Glutamatergic neuron (in vitro differentiated cells): ENCODE measurements at regions not wholly inside any gene's neighbourhood (a gene's known extent, or its start where the extent isn't known, plus 50 kb on each side); places are given as distances from the start of the nearest gene placed in this dataset.

ENCODE experiments used
- DNase-seq: peaks from one replicate; pipeline ENCODE4 v3.0.0; 2022
- H3K27ac Mint-ChIP-seq: one replicate; pipeline ENCODE4 v1.8.0; 2020; ENCODE audit warnings: mild to moderate bottlenecking, mixed read lengths, inconsistent platforms; ENCODE audit not compliant: unreplicated experiment
- H3K27me3 Mint-ChIP-seq: one replicate; pipeline ENCODE4 v1.8.0; 2020; ENCODE audit warnings: mild to moderate bottlenecking, moderate library complexity, mixed read lengths, inconsistent platforms; ENCODE audit not compliant: unreplicated experiment
- H3K36me3 Mint-ChIP-seq: one replicate; pipeline ENCODE4 v1.8.0; 2020; ENCODE audit warnings: mild to moderate bottlenecking, mixed read lengths, inconsistent platforms; ENCODE audit not compliant: unreplicated experiment
- H3K4me1 Mint-ChIP-seq: one replicate; pipeline ENCODE4 v1.8.0; 2020; ENCODE audit warnings: mild to moderate bottlenecking, low read depth, mixed read lengths, inconsistent platforms; ENCODE audit not compliant: unreplicated experiment
- H3K4me3 Mint-ChIP-seq: one replicate; pipeline ENCODE4 v1.8.0; 2020; ENCODE audit warnings: mild to moderate bottlenecking, mixed read lengths, inconsistent platforms; ENCODE audit not compliant: unreplicated experiment
- H3K9me3 Mint-ChIP-seq: one replicate; pipeline ENCODE4 v1.8.0; 2020; ENCODE audit warnings: mild to moderate bottlenecking, moderate library complexity, mixed read lengths, inconsistent platforms; ENCODE audit not compliant: unreplicated experiment
- TF ChIP-seq, protein P1 (sequence below): fragments of 200-600 bp; sonication (generic); IDR thresholded peaks from one replicate; pipeline ENCODE4 v1.5.0; 2021; ENCODE audit not compliant: partially characterized antibody, unreplicated experiment

DNA sequence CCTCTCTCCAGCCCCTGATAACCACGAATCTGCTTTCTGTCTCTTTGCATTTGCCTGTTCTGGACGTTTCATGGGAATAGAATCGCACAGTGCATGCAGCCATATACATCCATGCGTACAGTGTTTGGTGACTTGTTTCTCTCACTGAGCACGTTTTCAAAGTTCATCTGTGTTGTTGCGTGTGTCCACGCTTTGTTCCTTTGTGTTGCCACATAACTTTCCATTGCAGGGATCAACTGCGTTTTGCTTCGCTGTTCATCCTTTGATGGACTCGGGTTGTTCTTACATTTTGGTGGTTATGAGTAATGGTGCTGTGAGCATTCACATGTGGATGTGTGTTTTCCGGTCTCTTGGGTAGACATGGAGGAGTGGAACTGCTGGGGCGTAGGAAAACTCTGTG is 56.4 kb upstream of the TAMM41 start:
- Mint-ChIP-seq H3K4me1 (no peaks in the 10 kb centered on the region), H3K4me3 (no peak overlapping the region), H3K27ac (no peak overlapping the region), H3K36me3 (no peaks in the 10 kb centered on the region), H3K9me3 (peaks cover 2% of the 10 kb centered on the region), H3K27me3 (peaks cover 3% of the 10 kb centered on the region)
- TF ChIP-seq, protein P1, sequence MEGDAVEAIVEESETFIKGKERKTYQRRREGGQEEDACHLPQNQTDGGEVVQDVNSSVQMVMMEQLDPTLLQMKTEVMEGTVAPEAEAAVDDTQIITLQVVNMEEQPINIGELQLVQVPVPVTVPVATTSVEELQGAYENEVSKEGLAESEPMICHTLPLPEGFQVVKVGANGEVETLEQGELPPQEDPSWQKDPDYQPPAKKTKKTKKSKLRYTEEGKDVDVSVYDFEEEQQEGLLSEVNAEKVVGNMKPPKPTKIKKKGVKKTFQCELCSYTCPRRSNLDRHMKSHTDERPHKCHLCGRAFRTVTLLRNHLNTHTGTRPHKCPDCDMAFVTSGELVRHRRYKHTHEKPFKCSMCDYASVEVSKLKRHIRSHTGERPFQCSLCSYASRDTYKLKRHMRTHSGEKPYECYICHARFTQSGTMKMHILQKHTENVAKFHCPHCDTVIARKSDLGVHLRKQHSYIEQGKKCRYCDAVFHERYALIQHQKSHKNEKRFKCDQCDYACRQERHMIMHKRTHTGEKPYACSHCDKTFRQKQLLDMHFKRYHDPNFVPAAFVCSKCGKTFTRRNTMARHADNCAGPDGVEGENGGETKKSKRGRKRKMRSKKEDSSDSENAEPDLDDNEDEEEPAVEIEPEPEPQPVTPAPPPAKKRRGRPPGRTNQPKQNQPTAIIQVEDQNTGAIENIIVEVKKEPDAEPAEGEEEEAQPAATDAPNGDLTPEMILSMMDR, result no peak
- no peak for DNase-seq

DNA sequence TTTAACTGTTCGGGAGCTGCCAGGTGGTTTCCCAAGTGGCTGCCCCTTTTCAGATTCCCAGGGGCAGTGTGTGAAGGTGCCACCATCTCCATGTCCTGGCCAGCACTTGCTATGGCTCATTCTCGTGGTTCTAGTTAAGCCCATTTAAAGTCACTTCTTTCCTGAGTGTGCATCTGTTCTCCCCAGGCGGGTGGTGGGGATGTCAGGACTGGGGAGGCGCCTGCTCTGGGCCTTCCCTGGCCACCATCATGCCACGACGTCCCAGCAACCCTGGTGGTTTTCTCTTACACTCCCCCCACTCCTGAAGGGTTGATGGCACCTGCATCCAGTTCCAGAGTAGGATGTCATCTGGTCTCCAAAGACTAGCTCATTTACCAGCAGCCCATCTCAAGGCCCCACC is 56.8 kb upstream of the TAMM41 start:
- TF ChIP-seq, protein P1, result no peak
- Mint-ChIP-seq H3K9me3 (peaks cover 2% of the 10 kb centered on the region), H3K4me1 (no peaks in the 10 kb centered on the region), H3K27me3 (peaks cover 2% of the 10 kb centered on the region), H3K27ac (no peak overlapping the region), H3K4me3 (no peak overlapping the region), H3K36me3 (no peaks in the 10 kb centered on the region)
- DNase-seq, result no peak

- Mint-ChIP-seq H3K27me3 (no peaks in the 10 kb centered on the region), H3K4me1 (no peaks in the 10 kb centered on the region), H3K4me3 (no peak overlapping the region), H3K27ac (no peak overlapping the region), H3K36me3 (no peaks in the 10 kb centered on the region), H3K9me3 (peaks cover 2% of the 10 kb centered on the region)
- no peak for DNase-seq
- TF ChIP-seq, protein P1, result no peak
Observed at GRCh38 chr3:11904157-11904556, 57.5 kb upstream of the TAMM41 start.

DNA sequence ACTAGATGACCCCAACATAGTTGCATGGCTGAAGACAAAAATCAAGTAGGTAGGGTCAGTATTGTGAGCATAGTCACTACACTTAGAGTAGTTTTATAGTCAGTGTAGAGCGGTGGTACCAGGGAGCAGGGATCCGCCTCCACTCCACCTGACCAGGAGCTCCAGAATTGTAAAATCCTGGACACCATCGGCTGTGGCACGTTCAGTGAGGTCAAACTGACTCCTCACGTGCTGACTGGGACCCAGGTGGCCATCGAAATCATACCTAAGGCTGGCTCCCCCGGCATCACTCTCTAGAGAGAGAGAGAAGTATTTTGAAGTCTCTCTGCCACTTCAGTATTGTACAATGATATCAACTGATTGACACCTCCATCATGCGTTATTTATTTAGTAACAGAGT is 59.7 kb upstream of the TAMM41 start:
- H3K36me3 Mint-ChIP-seq, result no peaks in the 10 kb centered on the region
- H3K27me3 Mint-ChIP-seq, result peaks cover 1% of the 10 kb centered on the region
- no peak overlapping the region for H3K27ac Mint-ChIP-seq
- no peak for DNase-seq
- peaks cover 2% of the 10 kb centered on the region for H3K9me3 Mint-ChIP-seq
- TF ChIP-seq, protein P1, result no peak
- no peak overlapping the region for H3K4me3 Mint-ChIP-seq
- no peaks in the 10 kb centered on the region for H3K4me1 Mint-ChIP-seq

DNA sequence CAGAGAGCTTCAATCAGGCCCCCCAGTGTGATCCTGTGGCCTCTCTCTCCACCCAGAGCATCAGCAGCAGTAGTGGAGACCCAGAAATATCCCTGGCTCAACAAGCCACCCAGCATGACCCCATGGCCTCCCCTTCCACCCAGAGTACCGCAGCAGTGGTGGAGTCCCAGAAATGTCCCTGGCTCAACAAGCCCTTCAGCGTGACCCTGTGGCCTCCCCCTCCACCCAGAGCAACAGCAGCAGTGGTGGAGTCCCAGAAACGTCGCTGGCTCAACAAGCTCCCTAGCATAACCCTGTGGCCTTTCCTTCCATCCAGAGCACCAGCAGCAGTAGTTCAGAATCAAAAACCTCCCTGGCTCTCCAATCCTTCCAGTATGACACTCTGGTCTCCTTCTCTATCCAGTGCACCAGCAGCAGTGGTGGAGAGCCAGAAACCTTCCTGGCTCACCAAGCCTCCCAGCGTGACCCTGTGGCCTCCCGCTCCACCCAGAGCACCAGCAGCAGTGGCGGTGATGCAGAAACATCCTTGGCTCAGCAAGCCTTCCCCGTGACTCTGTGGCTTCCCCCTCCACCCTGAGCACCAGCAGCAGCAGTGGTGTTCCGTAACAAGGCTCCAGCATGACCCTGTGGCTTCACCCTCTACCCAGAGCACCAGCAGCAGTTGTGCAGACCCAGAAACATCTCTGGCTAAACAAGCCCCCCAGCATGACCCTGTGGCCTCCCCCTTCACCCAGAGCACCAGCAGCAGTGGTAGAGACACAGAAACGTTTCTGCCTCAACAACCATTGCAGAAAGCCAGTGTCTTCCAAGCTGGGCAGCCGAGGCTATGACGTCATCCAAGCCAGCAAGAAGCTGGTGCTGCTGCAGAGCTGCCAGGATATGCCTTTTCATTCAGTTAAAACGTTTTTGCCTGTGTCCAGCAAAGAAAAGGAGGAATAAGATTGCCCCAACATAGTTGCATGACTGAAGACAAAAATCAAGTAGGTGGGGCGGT is 61.3 kb upstream of the TAMM41 start:
- TF ChIP-seq, protein P1, result no peak
- no peaks in the 10 kb centered on the region for H3K4me1 Mint-ChIP-seq
- no peak overlapping the region for H3K27ac Mint-ChIP-seq
- H3K27me3 Mint-ChIP-seq, result peaks cover 1% of the 10 kb centered on the region
- no peak overlapping the region for H3K4me3 Mint-ChIP-seq
- no peak for DNase-seq
- no peaks in the 10 kb centered on the region for H3K36me3 Mint-ChIP-seq
- H3K9me3 Mint-ChIP-seq, result no peaks in the 10 kb centered on the region
